Prostate gland (tissue), 2 donors: ENCODE measurements at regions not wholly inside any gene's neighbourhood (a gene's known extent, or its start where the extent isn't known, plus 50 kb on each side); places are given as distances from the start of the nearest gene placed in this dataset.

Experiments used
- CTCF ChIP-seq, 4 experiments: fragments of 200-600 bp in 2 of 4; fragments of 450-650 bp in 2 of 4; sonication (generic) in 2 of 4; IDR thresholded peaks; 1 replicate in 3 of 4; 2 replicates in 1 of 4; pipeline ENCODE4 v1.5.1; 2016 to 2019; ENCODE audit warnings: antibody characterized with exemption in 4 of 4, mild to moderate bottlenecking in 2 of 4, moderate library complexity in 2 of 4
- POLR2A ChIP-seq: fragments of 450-650 bp; IDR thresholded peaks from one replicate; pipeline ENCODE4 v1.6.1; 2016; ENCODE audit warnings: antibody characterized with exemption, mild to moderate bottlenecking

DNA sequence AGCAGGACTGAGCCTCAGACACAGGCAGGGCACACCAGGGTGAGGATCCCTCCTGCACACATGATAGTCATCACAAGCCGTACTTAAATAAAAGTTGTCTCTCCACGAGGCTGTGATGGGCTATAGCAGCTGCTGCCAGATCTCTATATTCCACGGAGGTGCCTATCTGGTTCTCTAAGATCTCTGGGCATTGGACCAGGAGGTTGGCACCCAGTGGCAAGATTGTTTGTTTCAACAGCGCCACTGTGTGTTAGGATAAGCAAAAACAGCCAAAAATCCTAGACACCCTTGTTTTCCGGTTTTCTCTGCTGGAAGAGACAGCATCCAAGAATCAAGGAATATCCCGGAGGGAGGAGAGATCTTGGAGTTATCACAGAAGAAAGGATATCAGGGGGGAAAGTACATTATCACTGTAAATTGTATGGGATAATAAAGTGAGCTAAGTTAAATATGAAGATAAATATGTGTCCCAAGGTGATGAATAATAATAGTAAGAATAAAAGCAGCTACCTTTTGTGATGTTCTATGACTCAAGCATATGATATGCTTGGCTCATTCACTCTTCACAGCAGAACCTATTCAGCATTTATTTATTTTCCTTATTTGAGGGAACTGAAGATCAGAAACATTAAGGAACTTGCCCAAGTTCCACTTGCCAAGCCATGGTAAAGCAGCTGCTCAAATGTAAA lies 90.6 kb upstream of the AKAP13 start:
- TF ChIP-seq CTCF (IDR thresholded peaks at IDR 0.05) = peak in 3 of 4 experiments; percentile 48 to 79 (median 56)
- TF ChIP-seq POLR2A = no peak
